RKO (cell line): ENCODE measurements at regions not wholly inside any gene's neighbourhood (a gene's known extent, or its start where the extent isn't known, plus 50 kb on each side); places are given as distances from the start of the nearest gene placed in this dataset.
"Not testable (repeated sequence)": the region's sequence is repeated elsewhere in the genome, so short reads cannot be mapped to it uniquely, and the experiment has no call there.

Experiments used
- DNase-seq: peaks from one replicate; pipeline ENCODE4 v3.0.0-alpha.2; 2016; ENCODE audit warnings: low spot score

DNA sequence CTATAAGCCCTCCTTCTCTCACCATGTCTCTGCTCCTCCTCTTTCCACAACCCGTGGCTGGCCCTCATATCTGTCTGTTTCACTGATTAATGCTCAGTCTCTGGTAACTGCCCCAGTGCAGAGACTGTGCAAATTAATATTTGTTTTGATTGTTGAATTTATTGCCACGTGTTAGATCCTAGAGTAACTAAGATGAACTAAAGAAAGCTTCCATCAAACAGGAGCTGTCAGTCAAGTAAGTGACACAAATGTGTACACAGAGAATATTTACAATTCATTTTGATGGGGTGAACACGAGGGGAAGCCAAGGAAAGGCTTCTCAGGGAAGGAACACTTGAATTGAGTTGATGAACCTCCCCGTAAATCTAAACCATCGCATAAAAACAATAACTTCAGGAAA, 182.5 kb downstream of the BAMBI start:
- DNase-seq: no peak

DNA sequence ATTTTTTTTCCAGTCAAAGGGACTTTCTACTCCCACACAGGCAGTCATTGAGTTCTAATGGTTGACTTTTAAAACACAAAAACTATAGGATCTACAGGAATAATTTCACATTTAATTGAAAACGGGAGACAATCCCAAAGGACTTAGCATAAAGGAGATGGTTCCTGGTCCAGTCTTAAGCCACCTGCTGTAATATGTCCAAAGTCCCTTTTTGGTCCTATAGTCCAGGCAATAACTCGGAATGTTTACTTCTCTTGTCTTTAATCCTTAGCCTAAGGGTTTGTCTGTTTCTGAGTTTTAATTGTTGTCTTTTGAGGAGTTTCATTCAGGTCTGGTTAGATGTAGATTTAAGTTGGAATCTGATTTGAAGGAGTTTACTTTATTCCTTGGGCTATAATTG, 184.9 kb downstream of the BAMBI start:
- DNase-seq: no peak

DNA sequence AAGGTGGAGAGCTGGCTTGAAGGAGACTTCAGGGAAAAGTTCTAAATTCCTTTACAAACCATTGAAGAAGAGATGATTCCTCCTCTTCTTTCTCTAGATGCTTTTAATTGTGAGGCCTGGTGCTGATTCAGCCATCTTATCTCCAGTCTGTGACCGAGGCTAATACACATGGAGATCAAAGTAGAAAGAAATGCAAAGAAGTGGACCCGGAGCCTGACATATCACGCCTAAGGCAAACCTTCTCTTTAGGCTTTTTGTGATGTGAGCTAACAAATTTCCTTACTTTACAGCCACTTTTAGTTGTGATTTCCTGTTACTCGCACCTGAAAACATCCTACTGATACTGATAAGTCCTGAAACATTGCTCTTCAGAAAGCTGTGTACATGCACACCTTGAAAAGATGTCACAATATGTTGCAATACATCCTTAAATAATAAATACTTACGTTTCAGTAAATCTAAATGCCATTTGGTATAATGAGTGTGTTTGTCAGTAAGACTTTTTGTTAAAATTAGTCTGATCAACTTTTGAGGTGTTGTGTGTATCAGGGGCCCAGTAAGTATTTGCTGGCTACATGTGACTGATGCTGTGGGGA, 192.4 kb downstream of the BAMBI start:
- no peak for DNase-seq

DNA sequence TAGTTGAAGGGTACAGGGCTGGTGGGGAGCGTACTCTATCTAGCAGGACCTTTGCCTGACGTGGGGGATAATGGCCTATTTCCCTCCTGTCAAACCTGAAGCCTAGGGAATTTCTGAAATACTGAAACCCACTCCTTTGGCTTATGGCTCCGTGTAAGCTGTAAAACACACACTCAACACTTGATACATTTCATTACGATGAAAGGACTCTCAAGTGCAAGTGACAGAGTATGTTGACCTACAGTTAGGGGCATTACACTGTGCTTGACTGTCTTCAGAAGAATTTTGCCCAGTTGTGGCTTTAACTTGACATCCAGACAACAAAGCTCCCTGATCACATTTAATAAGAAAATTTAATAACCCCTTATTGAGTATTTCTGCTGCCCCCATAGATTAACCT, 194.3 kb downstream of the BAMBI start:
- no peak for DNase-seq

DNA sequence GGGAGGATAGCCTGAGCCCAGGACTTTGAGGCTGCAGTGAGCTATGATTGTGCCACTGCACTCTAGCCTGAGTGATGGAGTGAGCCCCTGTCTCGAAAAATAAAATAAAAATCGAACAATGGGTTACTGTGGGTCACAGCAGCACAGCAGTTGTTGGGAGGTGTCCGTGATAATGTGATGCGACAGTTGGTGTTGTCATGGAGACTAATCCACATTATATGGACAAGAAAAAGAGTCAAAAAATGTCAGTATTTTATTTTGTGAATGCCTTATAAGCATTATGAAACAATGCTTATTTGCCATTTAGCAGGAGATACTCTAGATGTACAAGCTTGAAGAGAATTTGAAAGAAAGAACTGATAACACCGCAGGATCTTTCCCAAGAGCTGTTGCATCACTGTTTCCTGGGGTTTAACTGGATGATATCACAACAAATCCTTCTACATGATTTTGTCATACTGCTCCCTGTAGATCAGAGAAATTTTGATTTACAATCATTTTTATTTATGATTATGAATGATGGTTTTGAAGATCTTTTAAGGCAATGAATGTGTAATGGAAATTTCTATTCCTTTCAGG, 195.4 kb downstream of the BAMBI start:
- no peak for DNase-seq

DNA sequence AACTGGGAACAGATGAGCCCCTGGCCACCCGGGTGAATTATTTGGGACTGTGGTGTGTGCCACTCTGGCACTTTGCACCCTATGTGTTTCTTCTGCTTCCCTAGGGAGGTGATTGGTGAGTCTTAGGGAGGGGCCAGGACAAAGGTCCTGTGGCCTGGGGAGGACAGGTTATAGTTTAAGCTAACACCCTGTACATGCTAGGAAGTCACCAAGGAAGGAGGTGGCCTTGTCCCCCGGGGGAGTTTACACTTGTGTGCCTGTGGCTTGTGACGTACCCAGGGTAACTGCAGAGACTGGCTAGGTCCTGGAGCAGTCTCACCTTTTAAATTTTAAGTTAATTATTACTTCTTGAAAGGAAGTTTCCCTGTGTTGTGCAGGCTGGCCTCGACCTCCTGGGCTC, 196.2 kb downstream of the BAMBI start:
- DNase-seq: no peak

DNA sequence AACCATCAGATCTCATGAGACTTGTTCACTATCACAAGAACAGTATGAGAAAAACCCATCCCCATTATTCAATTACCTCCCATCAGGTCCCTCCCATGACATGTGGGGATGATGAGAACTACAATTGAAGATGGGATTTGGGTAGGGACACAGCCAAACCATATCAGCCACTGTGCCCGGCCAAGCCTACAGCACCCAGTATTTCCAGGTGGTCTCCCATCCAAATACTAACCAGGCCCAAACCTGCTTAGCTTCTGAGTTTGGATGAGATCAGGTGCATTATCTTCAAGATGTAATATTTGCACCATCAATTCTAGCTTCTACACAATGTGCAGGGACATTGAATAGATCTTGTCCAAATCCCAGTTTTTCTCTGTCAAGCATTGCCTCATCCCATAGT, 196.9 kb downstream of the BAMBI start:
- DNase-seq: no peak

DNA sequence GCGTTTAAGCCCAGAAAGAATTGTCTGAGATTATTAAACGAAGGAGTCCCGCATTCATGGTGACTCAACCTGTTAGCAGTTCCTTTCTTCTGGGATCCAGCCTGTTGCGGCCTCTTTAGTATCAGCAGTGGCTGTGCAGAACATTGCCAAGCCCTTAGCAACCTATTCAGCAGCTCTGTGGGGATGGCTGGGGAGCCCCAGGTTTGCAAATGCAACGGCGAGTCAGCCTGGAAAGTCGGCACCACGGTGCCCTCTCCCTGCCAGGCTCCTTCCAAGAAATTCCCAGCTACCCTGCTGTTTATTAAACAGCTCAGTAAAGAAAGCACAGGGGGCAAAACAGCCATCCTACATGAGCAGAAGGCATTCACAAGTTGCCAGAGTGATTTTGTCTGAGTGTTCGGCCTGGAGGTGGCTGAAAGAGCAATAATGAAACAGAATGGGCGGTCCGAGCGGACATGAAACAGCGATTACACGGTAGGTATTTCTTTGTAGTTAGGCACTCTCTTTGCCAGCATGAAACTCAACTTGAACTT, 198.3 kb downstream of the BAMBI start:
- no peak for DNase-seq

DNA sequence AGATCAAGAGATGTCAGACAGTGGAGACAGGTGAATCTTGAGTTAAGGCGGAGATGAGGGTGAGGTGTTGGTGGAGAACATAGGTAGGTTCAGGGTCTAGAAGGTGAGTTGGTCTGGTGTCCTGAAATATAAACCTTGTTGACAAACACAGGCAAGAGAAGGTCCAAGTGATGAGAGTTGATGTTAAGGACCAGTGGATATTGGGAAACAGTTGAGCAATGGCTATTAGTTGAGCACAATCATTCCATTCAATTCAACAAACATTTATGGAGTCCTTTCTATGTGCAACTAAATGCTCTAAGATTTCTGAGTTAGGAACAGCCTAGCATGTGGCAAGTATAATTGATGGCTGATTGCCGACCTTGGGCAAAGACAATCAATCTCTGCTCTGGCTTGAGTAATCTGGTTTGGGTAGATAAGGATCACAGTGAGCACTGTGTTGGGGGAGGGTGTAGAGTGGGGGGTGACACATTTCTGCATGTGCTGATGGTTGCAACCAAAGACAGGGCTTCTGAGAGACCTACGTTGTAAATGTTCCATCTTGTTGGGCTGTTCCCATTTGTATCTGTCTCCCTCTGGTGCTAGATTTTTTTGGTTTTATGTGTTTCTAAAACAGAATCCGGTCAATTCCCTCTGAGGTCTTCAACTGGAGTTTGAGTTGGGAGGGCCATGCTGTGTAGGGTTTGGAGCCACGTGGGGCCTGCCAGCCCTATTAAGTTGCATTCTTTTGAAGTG, 201.1 kb downstream of the BAMBI start:
- no peak for DNase-seq

DNA sequence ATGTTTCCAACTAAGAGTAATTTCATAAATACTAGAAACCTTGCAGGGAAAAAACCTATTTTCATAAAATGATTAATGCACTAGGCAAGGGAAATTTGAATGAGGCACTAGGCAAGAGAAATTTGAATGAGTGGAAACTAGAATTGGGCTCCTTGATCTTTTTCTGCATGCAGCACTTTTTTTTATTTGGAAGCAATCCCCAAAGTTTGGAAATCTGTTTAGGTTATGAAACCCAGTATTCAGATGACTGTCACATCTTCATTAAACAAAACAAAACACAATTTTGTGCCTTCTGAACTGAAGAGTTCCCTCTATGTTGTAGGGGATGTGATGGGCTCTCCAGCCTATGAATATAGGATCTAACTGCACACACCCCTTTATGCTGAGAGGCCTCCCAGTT, 201.9 kb downstream of the BAMBI start:
- DNase-seq: no peak

DNA sequence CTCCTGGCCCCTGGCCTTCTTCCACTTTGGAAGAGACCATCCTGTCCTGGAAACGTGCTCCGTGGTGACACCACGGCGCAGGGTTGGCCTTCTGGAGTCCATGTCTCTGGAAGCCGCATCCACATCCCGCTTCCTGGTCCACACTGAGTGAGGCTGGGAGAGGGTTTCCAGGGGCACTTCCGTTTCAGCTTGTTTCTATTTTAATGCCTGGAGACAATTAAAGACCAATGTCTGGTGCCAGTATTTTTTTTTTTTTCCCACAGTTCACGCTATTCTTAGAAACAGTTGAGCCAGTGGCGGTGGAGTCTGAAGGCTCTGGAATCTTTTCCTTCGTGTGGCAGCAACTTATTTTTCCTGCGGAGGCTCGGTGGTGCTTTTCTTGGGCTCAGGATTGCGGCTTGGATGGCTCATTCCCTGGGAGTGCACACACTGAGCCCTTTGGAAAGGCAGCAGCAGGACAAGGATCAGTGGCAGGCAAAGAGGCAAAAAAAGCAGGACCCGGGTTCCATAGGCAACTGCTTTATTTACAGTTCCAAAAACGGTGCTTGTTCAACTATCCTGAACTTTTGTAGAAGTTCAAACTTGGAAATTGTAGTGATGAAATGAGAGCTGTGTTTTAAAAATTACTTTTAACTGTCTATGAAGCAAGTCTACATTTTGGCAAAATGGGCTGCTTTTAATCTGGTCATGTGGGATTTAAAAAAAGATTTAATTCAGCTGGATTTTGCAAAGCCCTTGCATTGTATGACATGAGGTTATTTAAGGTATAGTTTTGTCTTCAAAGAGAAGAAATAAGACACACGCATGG, 202.8 kb downstream of the BAMBI start:
- DNase-seq: no peak

DNA sequence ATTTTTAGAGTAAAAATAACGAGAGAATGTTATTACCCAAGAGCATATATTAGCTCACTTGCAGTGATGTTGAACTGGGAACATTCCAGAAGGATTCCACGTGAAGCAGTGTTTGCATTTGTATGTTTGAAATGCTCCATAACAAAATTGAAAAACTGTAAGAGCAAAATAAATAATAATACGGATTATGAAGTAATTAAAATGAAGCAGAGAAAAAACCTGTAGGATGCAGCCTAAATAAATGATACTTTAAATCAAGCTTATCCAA, 203.3 kb downstream of the BAMBI start:
- no peak for DNase-seq

DNA sequence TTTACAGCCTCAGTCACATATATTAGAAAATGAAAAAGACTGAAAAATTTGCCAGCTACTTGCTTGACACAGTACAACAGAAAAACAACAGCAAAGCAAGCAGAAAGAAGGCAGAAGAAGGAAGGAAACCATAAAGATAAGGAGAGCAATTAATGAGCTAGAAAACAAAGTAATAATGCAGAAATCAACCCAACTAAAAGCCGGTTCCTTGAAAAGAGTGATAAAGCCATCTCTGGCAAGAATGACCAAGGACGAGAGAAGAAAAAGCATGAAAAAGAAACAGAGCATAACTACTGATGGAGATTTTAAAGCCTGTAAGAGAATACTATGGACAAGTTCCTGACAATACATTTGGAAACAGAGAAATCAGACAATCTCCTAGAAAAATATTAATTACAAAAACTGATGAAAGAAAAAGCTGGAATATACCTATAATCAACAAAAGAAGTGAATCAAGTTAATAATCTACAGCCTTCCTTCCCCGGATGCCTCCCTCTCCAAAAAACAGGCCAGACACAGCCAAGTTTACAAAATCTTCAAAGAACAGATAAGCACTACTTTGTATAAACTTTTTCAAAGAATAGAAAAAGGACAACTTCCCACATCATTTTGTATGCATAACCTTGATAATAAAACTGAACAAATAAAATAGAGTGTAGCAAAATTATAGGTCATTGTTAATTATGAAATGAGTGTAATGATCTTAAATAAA, 204.0 kb downstream of the BAMBI start:
- no peak for DNase-seq

DNA sequence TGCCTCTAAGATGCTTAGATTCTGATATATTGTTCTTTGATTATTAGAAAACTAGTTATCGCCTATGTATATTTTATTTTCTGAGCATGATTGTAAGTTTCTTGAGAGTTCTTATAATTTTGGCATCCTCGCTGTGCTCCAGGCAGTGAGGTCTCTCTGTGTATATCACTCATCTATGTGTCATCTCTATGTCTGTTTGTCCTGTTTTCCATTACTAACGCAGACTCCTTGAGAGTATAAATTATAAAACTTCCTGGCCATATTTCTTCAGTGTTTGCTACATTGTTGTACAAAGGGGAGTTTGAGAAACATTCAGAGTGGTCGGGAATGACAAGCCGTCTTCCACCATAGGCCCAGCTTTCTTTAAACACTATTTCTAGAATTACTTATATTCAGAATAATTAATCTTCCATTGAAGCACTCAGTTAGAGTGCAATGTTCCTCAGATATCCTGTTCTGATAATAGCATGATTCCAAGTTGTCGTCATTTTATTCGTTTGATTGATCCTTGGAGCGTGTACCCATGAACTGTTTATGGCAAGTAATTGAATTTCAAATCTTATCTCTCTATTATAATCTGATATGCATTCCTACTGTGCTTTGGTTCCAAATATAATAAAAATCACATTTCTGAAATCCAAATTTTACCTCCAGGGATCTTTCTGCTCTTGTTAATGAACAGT, 206.6 kb downstream of the BAMBI start:
- no peak for DNase-seq

DNA sequence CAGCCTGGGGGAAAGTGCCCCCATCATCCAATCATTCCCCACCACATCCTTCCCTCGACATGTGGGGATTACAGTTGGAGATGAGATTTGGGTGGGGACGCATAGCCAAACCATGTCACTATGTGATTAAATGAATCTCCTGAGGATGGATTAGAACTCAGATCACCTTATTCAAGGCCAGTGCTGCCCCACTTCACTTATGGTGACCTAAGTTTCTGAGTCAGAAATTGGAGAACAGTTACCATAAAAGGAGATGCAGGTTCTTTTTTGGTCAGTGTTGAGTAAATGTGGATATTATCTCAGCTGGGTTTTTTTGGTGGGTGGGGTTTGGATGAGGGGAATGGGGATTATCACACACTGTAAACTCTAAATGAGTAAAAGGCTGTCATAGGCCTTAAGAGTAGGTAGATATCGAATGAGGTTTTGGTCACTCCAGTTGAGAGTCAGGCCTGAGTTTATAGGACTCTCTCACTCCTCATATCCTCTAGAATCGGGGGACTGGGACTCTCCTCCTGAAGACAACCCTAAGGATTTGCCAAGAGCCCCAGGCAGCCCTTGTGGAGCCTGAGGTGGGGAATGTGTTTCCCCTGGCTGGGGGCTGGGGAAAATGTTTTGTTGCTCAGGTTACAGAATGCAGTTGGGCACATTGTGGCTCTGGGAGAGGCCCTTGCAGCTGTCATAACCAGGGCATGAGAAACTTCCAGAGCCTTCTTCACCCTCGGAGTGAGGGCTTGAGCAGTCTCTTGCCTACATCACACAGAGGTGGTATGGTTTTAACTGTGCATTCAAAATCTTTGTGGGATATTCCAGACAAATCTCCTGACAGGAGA, 213.0 kb downstream of the BAMBI start:
- no peak for DNase-seq

DNA sequence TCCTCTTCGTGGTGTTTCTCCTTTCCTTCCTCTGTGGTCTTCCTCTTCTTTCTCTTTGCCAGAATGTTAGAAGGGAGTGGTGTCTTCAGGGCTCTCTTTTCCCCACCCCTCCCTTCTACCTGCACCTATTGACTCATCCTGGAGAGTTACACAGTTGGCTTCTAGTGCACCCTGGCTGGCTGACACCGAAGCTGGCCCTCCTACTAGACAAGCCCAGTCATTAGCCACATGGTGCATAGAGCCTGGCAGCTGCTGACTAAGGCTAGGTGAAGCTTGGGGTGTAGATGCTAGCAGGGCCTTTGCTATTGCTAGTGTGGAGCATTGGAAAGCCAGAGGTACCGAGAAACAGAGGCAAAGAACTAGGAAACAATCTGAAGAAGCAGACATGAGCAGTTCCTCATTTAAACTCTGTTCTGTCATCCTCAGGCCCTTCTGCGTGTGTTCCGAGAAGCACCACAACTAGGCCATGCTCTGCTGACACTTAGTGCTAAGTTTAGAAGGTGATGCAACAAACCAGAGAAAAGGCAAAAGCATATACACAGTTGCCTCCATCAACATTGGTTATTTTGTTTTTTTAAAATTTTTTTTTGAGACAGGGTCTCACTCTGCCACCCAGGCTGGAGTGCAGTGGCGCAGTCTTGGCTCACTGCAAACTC, 213.9 kb downstream of the BAMBI start:
- no peak for DNase-seq

DNA sequence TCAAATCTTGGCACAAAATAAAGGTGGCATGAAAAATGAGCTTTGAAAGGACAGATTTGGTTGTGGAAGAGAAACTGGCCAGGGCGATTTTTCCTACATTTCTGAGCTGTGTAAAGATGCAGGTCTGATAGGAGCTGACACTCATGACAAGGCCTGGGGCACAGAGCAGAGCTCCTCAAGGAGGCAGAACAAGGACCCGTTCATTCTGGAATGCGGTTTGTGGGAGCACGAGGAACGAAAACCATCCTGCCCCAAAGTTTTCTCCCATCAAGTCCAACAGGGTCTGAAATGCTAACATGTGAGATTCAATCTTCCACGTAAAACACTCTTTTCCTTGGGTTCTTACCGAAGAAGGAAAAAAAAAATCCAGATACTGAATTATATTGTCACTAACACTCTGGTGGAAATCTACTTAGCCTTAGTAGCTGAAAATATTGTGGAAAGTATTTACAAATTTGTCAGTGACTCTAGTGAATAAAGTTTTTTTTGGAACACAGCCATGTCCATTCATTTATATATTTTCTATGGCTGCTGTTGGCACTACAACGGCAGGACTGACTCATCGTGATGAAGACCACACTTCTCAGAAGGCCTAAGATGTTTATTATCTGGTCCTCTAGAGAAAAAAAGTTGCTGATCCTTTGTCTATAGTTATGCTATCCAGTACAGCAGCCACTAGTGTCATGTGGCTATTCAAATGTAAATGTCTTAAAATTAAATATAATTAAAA, 215.7 kb downstream of the BAMBI start:
- no peak for DNase-seq

DNA sequence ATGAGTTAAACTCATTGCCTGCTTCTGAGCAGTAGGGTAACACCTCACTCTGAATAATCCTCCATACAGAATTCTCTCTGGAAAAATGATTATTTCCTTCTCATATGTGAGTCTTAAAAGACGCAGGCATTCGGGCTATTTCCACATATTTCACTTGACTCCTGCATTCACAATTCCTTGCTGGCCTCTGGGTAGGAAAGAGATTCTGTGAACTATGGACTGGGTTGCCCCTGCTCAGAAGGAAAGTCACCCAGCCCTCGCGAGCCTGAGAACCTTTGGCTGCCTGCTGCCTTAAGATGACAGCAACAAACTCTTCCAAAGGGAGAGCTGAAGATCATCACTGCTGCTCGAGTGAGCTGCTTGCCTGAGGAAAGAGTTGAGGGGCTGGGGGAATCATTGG, 216.8 kb downstream of the BAMBI start:
- no peak for DNase-seq

DNA sequence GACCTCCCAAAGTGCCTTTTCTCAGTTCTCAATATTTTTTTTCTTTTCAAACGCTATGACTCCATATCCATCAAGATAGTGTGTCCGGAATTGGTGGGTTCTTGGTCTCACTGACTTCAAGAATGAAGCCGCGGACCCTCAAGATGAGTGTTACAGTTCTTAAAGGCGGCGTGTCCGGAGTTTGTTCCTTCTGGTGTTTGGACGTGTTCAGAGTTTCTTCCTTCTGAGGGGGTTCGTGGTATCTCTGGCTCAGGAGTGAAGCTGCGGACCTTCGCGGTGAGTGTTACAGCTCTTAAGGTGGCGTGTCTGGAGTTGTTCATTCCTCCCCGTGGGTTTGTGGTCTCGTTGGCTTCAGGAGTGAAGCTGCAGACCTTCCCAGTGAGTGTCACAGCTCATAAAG, 218.3 kb downstream of the BAMBI start:
- not testable (repeated sequence) for DNase-seq
